ENCODE measurements at regions not wholly inside any gene's neighbourhood (a gene's known extent, or its start where the extent isn't known, plus 50 kb on each side); places are given as distances from the start of the nearest gene placed in this dataset.
"Not testable (repeated sequence)": the region's sequence is repeated elsewhere in the genome, so short reads cannot be mapped to it uniquely, and the experiment has no call there.

DNA sequence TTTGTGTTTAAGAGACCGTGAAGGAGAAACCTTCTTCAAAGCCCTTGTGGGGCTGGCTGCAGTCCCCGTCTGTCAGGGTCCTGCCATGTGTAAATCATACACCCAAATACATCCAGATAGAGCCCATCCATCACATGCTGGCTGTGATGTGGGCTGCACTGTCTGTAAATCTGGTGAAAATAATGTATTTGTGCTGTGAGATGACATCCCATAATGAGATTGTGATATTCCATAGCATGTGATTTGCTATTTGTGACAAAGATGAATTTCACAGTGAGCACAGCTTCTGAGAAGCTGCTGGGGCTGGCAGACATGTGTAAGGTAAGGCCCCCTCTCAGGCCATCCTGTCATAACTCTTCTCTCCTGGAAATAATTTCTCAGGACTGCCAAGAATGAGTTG lies 114.3 kb upstream of the MB21D2 start:
- intact Hi-C loops (cut with DNase I): loop anchor here in 1 of 10 donors (10.0 kb wide), 1 partner anchor 107 kb away; no protein-coding TSS in a partner anchor
- no peak overlapping the region for H3K27ac ChIP-seq
- ATAC-seq (no peak), DNase-seq (no peak)
- no peaks in the 10 kb centered on the region for H3K36me3 ChIP-seq
- H3K27me3 ChIP-seq: peaks cover 0 to 5% (median 0%) of the 10 kb centered on the region in 7 donors
- WGBS, 2 donors: 80 to 91% methylated on average over 2 of the region's 2 CpGs
- TF ChIP-seq, protein P1, sequence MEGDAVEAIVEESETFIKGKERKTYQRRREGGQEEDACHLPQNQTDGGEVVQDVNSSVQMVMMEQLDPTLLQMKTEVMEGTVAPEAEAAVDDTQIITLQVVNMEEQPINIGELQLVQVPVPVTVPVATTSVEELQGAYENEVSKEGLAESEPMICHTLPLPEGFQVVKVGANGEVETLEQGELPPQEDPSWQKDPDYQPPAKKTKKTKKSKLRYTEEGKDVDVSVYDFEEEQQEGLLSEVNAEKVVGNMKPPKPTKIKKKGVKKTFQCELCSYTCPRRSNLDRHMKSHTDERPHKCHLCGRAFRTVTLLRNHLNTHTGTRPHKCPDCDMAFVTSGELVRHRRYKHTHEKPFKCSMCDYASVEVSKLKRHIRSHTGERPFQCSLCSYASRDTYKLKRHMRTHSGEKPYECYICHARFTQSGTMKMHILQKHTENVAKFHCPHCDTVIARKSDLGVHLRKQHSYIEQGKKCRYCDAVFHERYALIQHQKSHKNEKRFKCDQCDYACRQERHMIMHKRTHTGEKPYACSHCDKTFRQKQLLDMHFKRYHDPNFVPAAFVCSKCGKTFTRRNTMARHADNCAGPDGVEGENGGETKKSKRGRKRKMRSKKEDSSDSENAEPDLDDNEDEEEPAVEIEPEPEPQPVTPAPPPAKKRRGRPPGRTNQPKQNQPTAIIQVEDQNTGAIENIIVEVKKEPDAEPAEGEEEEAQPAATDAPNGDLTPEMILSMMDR (IDR thresholded peaks at IDR 0.05): no peak
- no peak overlapping the region for H3K4me3 ChIP-seq
- no peaks in the 10 kb centered on the region for H3K4me1 ChIP-seq
- H3K9me3 ChIP-seq: no peaks in the 10 kb centered on the region

DNA sequence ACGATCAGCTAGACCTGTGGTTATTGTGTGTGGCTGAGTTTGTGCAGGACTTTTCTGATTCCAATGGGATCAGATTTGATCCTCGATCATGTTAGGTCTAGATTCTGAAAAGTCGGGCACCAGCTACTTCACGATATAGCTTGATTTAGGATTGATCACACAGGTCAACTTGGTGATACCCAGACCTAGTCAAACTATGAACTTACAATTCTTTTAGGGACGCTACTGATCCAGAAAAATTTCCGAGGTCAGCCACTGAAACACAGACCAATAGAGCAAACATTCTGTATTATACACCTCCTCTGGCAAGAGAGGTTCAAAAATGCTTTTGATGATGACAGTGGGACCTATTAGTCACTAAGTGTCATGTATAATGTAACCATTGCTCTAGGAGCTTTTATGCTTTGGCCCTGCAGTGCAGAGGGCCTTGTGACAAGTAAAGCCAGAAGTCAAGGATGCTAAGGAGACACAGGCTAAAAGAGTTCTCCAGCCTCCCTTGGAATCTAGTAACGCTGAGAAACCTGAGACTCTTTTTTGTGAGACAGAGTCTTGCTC lies 115.6 kb upstream of the MB21D2 start:
- TF ChIP-seq, protein P1 (IDR thresholded peaks at IDR 0.05): no peak
- H3K27ac ChIP-seq: no peak overlapping the region
- ATAC-seq (no peak), DNase-seq (no peak)
- H3K36me3 ChIP-seq: no peaks in the 10 kb centered on the region
- WGBS, 2 donors: 94 to 95% methylated on average over 7 of the region's 7 CpGs
- H3K9me3 ChIP-seq: peaks cover 0 to 6% (median 0%) of the 10 kb centered on the region in 11 donors
- intact Hi-C loops (cut with DNase I): loop anchor here in 1 of 10 donors (10.0 kb wide), 1 partner anchor 109 kb away; no protein-coding TSS in a partner anchor
- no peak overlapping the region for H3K4me3 ChIP-seq
- no peaks in the 10 kb centered on the region for H3K4me1 ChIP-seq
- peaks cover 0 to 5% (median 0%) of the 10 kb centered on the region in 7 donors for H3K27me3 ChIP-seq

DNA sequence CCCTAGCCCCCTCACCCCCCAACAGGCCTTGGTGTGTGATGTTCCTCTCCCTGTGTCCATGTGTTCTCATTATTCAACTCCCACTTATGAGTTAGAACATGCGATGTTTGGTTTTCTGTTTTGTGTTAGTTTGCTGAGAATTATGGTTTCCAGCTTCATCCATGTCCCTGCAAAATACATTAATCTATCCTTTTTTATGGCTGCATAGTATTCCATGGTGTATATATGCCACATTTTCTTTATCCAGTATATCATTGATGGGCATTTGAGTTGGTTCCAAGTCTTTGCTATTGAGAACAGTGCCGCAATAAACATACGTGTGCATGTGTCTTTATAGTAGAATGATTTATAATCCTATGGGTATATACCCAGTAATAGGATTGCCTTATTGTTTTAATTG lies 120.2 kb upstream of the MB21D2 start:
- DNase-seq, H3K36me3 ChIP-seq, H3K9me3 ChIP-seq, H3K27me3 ChIP-seq, H3K27ac ChIP-seq, ATAC-seq, H3K4me1 ChIP-seq, H3K4me3 ChIP-seq: not testable (repeated sequence)
- intact Hi-C loops (cut with DNase I): loop anchor here in 3 of 10 donors (2.0 to 10.0 kb wide), 4 partner anchors 113 to 223 kb away; partner anchors contain the start of gene MB21D2 (in 1 of the 3)
- WGBS, 2 donors: 94 to 96% methylated on average over 3 of the region's 3 CpGs

DNA sequence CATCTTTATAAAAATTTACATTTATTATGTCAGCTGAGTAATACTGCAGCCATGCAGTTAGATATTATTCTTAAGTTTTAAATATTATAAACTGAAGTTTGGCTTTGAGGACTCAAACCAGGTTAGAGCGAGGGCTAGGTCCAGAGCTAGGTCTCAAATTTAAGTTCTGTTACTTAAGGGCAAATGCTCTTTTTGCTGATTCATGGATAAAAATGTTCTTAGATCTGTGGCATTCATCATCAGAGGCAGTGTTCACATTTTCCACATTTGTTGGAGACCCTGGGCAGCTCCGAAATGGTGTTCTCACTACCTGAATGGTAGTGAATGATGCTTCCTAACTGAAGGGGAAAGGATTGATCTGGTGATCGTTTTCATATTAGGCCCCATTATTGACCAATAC lies 121.4 kb upstream of the MB21D2 start:
- no peaks in the 10 kb centered on the region for H3K4me1 ChIP-seq
- intact Hi-C loops (cut with DNase I): loop anchor here in 3 of 10 donors (2.0 to 10.0 kb wide), 4 partner anchors 114 to 224 kb away; partner anchors contain the start of gene MB21D2 (in 1 of the 3)
- no peak overlapping the region for H3K27ac ChIP-seq
- no peaks in the 10 kb centered on the region for H3K36me3 ChIP-seq
- H3K9me3 ChIP-seq: peaks cover 0 to 6% (median 0%) of the 10 kb centered on the region in 11 donors
- no peak for ATAC-seq
- TF ChIP-seq, protein P1 (IDR thresholded peaks at IDR 0.05): no peak
- no peaks in the 10 kb centered on the region for H3K27me3 ChIP-seq
- no peak for DNase-seq
- WGBS, 2 donors: 93% methylated on average over 3 of the region's 3 CpGs
- H3K4me3 ChIP-seq: no peak overlapping the region
